Bronchial epithelial cell (primary cell): ENCODE measurements at regions not wholly inside any gene's neighbourhood (a gene's known extent, or its start where the extent isn't known, plus 50 kb on each side); places are given as distances from the start of the nearest gene placed in this dataset.

Source experiments
- DNase-seq: peaks from one replicate; pipeline ENCODE4 v3.0.0-alpha.2; 2010; ENCODE audit warnings: low read depth
- FAIRE-seq: peaks from 2 replicates; lab custom pipeline; 2011; peaks lifted over from hg19 to GRCh38; lab: Jason Lieb, UNC
- H3K27me3 ChIP-seq: 2 replicates; pipeline ENCODE4 v1.5.1; 2011; ENCODE audit warnings: low read length; ENCODE audit not compliant: control insufficient read depth, insufficient read depth
- H3K36me3 ChIP-seq: 2 replicates; pipeline ENCODE4 v1.5.1; 2011; ENCODE audit warnings: low read length; ENCODE audit not compliant: control insufficient read depth, insufficient read depth
- H3K4me3 ChIP-seq: 2 replicates; pipeline ENCODE4 v1.5.1; 2011; ENCODE audit warnings: mild to moderate bottlenecking, low read depth, low read length, control low read depth
- TF ChIP-seq, protein P1 (sequence below): IDR thresholded peaks from 2 replicates; pipeline ENCODE4 v1.5.1; 2011; ENCODE audit warnings: mild to moderate bottlenecking, moderate library complexity, low read length, control low read depth, inconsistent platforms; ENCODE audit not compliant: insufficient read depth, severe bottlenecking

DNA sequence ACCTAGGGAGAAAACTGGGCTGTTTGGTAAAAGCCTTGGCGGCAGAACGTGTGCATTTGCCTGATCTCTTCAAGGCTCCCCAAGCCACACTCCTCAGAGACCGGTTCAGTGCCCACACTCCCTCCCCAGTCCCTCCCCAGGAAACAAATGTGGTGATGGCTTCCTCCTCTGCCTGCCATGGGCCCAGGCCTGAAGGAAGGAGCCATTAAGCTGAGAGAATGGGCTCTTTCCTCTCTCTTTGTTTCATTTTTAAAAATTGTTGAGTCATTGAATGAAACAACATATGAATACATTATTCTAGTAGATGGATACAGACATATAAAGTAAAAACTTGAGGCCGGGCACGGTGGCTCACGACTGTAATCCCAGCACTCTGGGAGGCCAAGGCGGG is 50.6 kb upstream of the YWHAQ start:
- FAIRE-seq, result no peak

DNA sequence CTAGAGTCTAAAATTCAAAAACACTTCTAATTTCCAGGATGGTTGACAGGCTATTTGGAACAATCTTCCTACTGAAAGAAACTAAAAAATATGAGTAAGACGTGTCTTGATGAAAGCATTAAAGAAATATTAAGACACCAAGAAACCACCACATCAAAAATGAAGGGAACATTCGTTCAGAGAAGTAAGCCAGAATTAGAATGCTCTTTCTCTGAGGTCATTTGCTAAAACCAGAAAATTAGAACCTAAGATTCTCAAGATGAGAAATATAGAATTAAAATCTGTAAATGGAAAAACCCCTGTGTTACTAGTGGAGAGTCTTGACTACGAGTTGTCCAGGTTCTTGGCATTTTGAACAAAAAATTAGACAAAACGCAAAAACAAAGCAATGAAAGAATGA is 54.8 kb upstream of the YWHAQ start:
- H3K4me3 ChIP-seq, result no peak overlapping the region
- DNase-seq, result no peak
- H3K36me3 ChIP-seq, result no peaks in the 10 kb centered on the region
- H3K27me3 ChIP-seq, result no peaks in the 10 kb centered on the region
- TF ChIP-seq, protein P1, sequence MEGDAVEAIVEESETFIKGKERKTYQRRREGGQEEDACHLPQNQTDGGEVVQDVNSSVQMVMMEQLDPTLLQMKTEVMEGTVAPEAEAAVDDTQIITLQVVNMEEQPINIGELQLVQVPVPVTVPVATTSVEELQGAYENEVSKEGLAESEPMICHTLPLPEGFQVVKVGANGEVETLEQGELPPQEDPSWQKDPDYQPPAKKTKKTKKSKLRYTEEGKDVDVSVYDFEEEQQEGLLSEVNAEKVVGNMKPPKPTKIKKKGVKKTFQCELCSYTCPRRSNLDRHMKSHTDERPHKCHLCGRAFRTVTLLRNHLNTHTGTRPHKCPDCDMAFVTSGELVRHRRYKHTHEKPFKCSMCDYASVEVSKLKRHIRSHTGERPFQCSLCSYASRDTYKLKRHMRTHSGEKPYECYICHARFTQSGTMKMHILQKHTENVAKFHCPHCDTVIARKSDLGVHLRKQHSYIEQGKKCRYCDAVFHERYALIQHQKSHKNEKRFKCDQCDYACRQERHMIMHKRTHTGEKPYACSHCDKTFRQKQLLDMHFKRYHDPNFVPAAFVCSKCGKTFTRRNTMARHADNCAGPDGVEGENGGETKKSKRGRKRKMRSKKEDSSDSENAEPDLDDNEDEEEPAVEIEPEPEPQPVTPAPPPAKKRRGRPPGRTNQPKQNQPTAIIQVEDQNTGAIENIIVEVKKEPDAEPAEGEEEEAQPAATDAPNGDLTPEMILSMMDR, result no peak
- FAIRE-seq, result no peak

More for the DNA sequence above, 50.6 kb upstream of the YWHAQ start:
- no peak for DNase-seq
- Histone ChIP-seq H3K27me3 (no peaks in the 10 kb centered on the region), H3K4me3 (no peak overlapping the region), H3K36me3 (no peaks in the 10 kb centered on the region)
- TF ChIP-seq, protein P1, result no peak

- Histone ChIP-seq H3K4me3 (no peak overlapping the region), H3K36me3 (no peaks in the 10 kb centered on the region), H3K27me3 (no peaks in the 10 kb centered on the region)
- FAIRE-seq (no peak), DNase-seq (no peak)
- TF ChIP-seq, protein P1, result no peak
These were observed 55.3 kb upstream of the YWHAQ start for GRCh38 chr2:9686061-9686460.

DNA sequence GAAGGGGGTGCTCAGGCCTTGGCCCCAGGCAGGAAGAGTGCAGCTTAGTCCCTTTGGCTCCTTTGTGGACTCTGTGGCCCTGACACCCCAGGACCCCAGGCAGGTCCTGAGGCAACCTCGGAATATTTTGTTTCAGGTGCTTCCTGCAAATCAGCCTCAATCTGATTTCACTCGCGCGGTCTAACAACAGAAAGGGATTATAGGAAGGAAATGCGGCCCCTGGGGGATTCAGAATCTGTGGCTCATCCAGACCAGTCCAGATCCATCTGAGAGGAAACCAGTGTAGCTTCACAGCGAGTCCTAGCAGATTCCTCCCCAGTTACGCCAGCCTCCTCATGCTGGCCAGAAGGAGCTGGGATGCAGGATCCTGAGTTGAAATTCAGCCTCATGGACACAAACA is 59.5 kb upstream of the YWHAQ start:
- no peaks in the 10 kb centered on the region for H3K36me3 ChIP-seq
- TF ChIP-seq, protein P1, result no peak
- no peaks in the 10 kb centered on the region for H3K27me3 ChIP-seq
- no peak overlapping the region for H3K4me3 ChIP-seq
- DNase-seq (no peak), FAIRE-seq (no peak)

- no peaks in the 10 kb centered on the region for H3K27me3 ChIP-seq
- FAIRE-seq (no peak), DNase-seq (no peak)
- no peaks in the 10 kb centered on the region for H3K36me3 ChIP-seq
- H3K4me3 ChIP-seq, result no peak overlapping the region
- TF ChIP-seq, protein P1, result no peak
These were observed 60.1 kb upstream of the YWHAQ start for GRCh38 chr2:9690716-9691498.
